T-helper 2 cell (primary cell): ENCODE measurements at regions not wholly inside any gene's neighbourhood (a gene's known extent, or its start where the extent isn't known, plus 50 kb on each side); places are given as distances from the start of the nearest gene placed in this dataset.
"Not testable (repeated sequence)": the region's sequence is repeated elsewhere in the genome, so short reads cannot be mapped to it uniquely, and the experiment has no call there.

Experiments
- DNase-seq, 5 experiments: peaks; one replicate each; pipeline versions ENCODE4 v3.0.0 to v3.0.0-alpha.2; 2012 to 2022

GRCh38 chr4:72670521-72670920, 101.5 kb upstream of the ADAMTS3 start:
- no peak for DNase-seq

- DNase-seq: no peak
Observed at GRCh38 chr4:72666910-72667309, 97.9 kb upstream of the ADAMTS3 start.

- no peak for DNase-seq
Observed at GRCh38 chr4:72665171-72665968, 96.3 kb upstream of the ADAMTS3 start.

- no peak for DNase-seq
Observed at GRCh38 chr4:72663828-72664227, 94.8 kb upstream of the ADAMTS3 start.

GRCh38 chr4:72661830-72662229, 92.8 kb upstream of the ADAMTS3 start:
- no peak for DNase-seq

GRCh38 chr4:72641611-72642010, 72.6 kb upstream of the ADAMTS3 start:
- no peak for DNase-seq

- DNase-seq: not testable (repeated sequence)
Observed at GRCh38 chr4:72636866-72637265, 67.8 kb upstream of the ADAMTS3 start.

- DNase-seq: not testable (repeated sequence)
Observed at GRCh38 chr4:72635931-72636330, 66.9 kb upstream of the ADAMTS3 start.

GRCh38 chr4:72632253-72632652, 63.2 kb upstream of the ADAMTS3 start:
- not testable (repeated sequence) for DNase-seq

GRCh38 chr4:72631296-72631695, 62.3 kb upstream of the ADAMTS3 start:
- DNase-seq: no peak

GRCh38 chr4:72629540-72629939, 60.5 kb upstream of the ADAMTS3 start:
- no peak for DNase-seq

GRCh38 chr4:72627723-72628122, 58.7 kb upstream of the ADAMTS3 start:
- DNase-seq: no peak
